HG03521 (cell line): ENCODE measurements at regions not wholly inside any gene's neighbourhood (a gene's known extent, or its start where the extent isn't known, plus 50 kb on each side); places are given as distances from the start of the nearest gene placed in this dataset.

Experiments used
- ATAC-seq: cut with Tn5 transposase; IDR thresholded peaks from one replicate; pipeline ENCODE4 v1.9.1; 2021; ENCODE audit warnings: mild to moderate bottlenecking, moderate library complexity; ENCODE audit not compliant: unreplicated experiment

DNA sequence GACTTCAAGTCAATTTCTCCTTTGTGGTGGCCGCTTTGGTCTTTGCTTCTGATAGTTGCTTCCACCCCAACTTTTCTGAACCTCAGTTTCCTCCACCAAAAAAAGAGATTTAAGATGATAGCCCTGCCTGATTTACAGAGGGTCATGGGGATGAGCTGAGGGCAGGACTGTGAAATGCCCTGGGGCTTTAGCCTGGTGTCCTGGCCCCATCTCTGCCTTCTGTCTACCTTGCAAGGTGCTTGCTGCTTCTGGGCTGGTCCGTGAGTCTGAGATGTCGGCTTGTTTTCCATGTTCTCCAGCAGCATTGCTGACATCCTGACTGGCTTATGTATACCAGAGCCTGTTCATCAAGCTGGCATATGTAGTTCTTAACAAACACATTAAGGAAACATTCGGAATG, 191.9 kb upstream of the MPHOSPH6 start:
- ATAC-seq: no peak

DNA sequence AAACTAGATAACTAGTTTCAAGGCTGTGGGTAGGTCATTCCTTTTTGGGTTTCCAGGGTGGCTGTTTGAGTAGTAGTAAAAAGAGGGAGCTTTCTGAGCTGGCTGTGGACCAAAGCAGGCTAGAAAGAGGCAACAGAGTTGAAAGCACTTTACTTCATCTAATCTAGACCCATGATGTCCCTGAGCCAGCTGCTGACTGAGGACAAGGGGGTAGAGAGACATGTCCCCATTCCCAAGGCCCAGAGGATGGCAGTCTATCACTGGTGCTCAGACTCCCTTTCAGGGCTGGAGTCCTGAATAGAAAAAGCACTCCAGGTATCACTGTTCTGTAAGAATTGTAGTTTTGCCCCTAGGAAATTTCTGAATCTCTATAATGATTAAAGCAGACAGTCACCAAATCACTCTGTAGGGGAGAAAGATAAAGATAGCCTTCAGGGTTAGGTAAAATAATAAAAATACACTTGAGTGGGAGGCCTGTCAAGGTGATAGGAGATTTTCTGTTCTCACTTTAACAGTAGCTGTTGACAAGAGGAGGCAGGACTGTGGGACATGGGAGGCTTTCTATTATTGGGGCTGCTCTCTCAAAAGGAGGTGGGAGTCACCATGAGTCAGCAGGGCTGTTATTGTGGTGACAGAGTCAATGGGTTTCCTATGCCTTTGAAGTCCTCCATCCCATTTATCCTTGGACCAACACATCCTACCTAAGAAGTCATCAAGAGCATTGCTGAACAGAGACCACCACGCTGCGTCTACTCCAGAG, 190.2 kb upstream of the MPHOSPH6 start:
- ATAC-seq: no peak

DNA sequence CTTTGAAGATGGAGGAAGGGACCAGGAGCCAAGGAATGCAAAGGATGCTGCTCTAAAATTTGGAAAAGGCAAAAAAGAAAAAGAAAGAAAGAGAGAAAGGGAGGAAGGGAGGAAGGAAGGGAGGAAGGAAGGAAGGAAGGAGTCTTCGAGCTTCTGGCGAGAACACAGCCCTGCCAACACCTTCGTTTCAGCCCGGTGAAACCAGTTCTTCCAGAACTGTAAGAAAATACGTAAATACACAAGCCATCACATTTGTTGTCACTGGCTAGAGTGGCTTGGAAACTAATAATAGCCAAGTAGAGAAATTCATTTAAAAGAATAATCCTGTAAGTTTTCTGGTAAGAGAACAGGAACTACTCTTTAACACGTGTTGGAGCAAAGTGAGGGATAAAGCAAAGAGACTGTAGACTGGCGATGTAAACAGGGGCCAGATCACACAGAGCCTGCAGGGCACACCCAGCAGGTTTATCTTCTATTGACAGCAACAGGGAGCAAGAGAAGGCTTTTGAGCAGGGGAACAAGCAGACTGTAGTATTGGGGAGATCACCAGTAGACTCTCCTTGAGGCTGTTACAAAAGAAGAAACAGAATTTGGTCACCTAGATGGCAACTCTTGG, 188.7 kb upstream of the MPHOSPH6 start:
- ATAC-seq: no peak

DNA sequence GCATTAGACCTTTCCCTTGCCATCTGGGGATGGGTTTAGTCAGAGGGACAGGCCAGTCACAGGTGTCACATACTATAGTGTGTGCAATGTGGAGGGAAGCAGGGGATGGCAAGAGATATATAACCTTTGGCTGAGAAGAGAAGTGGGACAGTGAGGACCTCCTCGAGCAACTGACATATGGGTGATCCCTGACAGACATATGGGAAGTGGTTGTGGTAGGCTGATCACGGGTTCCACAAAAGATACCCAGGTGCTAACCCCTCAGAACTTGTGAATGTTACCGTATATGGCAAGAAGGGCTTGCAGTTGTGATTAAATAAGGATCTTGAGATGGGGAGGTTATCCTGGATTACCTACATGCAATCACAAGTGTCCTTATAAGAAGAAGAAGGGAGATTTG, 188.1 kb upstream of the MPHOSPH6 start:
- no peak for ATAC-seq

DNA sequence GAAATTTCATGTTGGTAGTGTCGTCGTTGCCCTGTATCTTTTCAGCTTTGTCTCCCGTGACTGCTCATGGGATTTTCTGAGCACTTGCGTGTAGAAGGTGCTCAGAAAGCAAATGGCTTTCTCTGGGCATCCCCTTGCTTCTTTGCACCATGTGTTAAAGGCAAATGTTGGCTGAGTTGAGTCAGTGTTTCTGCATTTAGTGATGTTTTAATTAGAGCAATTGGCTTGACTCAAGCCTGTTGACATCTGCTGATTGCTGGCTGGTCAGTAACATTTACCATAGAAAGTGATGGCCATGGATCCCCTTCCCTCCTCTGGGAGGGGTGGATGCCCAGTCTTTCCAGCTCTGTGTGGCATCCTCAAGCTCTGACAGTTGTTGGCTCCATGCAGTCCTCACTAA, 187.2 kb upstream of the MPHOSPH6 start:
- no peak for ATAC-seq

DNA sequence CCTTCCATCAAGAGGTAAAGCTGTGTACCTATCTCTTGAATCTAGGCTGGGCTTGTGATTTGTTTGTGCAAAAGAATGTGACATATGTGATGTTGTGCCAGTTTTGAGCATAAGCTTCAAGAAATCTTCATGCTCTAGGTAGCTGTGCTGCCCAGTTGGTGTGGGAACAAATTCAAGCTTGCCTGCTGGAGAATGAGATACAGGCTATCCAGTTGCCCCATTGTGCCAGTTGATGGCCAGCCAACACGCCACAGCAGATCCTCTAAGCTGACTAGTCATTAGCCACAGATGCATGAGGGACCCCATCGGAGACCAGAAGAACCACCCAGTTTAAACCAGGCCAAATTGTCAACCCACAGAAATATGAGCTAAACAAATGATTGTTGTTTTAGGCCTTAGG, 180.5 kb upstream of the MPHOSPH6 start:
- no peak for ATAC-seq

DNA sequence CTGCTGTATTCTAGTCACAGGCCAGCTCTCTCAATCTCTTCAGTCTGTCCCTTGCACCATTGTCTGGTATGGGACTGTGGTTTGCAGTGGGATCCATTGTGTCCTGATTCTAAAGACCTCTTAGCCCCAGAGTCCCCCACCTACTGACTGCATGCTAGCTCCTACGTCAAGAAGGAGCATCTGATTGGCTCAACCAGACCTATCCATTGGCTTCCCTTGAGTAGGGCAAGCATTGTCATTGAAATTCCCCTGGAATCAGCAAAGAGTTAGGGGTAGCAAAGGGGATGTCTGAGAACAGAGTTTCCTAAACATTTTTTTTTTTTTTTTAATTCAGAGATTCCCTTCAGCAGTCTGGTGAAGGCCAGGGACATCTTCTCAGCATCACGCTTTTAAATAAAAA, 175.3 kb upstream of the MPHOSPH6 start:
- no peak for ATAC-seq

DNA sequence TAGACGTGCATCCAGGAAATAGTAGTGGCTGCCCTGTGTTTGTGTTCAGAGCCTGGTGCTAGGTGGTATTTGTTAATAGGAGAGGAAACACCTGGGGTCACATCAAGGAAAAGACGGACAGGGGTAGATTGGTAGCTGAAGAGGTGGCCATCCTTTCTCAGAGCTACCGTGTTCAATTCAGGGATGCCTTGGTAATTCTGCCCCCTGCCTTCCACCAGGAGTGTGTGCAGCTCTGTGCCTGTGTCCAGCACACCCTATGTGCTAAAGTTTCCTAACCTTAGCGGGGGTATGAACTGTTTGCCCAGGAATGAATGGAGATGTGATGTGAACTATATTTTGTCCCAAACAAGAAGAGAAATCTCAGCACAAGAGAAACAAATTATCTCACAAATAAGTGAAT, 174.1 kb upstream of the MPHOSPH6 start:
- no peak for ATAC-seq

DNA sequence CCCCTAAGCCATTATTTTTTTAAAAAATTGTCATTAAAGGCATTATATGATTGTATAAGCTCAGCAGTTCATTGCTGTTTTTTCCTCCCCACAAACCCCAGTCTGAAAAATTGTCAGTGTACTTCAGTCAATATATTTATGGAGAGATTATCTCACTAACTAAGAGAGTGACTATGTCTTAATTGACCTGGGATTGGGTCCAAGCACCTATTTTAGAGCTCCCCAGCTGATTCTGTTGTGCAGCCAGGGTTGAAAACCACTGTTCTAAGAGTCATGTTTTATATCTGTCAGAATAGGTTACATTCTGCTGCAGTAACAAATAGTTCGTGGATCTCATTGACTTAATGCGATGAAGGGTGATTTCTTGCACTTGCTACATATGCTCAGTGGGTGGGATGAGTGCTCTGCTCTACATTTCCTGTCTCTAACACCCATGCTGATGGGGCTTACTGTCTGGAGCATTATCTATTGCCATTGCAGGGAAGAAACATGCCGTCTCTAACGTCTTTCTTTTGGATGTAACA, 171.2 kb upstream of the MPHOSPH6 start:
- ATAC-seq: no peak

DNA sequence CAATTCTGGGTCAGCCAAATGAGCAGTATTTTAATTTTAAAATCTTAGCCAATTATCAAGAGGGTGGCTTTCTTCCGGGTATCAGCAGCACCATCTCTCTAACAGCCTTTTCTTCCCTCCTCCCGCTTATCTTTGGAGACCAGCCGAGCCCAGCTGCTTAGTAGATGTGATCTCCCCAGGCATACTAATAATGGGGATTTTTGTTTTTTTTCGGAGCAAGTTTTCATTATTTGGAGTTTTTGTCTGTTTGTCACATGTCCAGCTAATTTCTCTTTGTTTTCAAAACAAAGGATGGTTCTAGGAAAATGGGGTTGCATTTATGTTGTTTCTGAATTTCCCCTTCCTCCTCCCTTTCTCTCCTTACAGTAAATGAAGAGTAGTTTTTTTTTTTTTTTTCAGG, 170.5 kb upstream of the MPHOSPH6 start:
- ATAC-seq: no peak

DNA sequence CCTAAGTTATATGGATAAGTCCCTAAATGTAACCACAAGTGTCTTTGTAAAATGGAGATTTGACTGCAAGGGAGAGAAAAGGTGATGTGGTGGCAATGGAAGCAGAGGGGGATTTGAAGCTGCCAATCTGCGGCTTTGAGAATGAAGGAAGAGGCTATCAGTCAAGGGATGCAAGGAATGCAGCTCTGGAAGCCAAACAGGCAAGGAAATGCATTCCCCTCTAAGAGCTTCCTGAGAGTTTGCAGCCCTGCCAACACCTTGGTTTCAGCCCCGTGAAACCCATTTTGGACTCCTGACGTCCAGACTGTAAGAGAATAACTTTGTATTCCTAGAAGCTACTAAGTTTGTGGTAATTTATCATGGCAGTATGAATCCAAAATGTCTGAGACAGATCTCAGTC, 167.3 kb upstream of the MPHOSPH6 start:
- ATAC-seq: no peak

DNA sequence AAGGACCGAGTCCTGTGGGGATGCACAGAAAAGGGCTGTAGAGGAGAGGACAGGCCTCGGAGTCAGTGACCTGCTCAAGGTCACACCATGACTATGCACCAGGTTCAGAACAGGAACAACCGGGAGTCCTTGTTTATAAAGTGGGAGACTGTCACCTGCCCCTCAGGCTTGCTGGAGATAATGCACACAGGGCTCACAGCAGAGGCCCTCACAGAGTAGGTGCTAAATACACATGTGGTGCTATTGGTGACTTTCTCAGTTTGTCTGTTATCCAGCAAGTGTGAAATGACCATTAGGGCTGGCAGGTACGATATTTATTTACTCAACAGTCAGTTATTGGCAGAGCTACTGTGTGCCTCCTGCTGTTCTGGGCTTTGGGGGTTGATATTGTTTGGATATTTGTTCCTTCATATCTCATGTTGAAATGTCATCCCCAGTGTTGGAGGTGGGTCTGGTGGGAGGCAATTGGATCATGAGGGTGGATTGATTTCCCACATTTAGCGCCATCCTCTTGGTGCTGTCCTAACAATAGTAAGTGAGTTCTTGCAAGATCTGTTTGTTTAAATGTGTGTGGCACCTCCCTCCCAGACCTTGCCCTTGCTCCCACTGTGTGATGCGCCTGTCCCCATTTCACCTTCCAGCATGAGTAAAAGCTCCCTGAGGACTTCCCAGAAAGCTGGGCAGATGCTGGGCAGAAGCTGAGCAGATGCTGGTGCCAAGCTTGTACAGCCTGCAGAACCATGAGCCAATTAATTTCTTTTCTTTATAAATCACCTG, 162.1 kb upstream of the MPHOSPH6 start:
- no peak for ATAC-seq

DNA sequence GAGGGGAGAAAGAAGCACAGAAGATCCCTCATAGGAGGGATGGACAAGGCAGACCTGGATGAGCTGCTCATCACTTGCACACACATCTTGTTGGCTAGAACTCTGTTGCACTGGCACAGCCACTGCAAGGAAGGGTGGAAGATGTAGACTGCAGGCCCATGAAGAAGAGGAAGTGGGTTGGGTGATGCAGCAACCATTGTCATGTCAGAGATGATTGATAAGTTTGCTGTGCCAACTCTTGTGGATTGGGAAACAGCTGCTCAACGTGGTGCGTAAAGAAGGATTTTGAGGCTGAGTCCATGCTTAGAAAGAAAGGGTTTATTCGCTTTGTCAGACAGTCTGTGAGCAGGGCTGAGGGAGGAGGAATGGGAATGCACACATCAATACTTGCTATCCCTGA, 161.4 kb upstream of the MPHOSPH6 start:
- ATAC-seq: no peak

DNA sequence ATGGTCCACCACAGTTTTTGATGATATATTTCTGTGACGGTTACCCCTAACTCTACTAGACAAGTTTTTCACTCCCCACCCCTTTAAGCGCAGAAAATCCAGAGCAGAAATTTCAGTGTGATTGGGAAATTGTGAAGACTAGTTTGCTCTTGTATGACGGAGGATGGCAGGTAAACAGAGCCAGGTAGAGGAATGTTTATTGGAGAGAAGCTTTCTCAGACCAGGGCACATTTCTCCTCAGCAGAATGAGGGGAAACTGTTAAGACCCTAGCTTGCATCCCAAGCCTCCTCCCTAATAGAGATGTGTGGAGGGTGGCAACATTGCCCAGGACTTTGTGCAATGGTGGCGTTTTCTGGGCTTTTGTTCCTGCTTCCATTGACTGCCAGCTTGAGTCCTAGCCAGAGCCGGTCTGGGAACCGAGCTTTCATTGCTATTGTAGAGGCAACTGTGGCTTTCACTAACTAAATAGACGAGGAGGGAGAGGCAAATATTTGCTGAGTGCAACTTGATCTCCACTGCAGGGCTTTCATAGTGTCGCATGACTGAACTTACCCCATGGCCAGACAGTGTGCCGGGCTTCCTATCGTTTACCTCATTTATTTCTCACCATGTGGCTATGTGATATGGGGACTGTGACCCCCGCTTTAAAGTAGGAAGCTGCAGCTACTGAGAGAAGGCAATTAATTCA, 159.6 kb upstream of the MPHOSPH6 start:
- ATAC-seq: no peak

DNA sequence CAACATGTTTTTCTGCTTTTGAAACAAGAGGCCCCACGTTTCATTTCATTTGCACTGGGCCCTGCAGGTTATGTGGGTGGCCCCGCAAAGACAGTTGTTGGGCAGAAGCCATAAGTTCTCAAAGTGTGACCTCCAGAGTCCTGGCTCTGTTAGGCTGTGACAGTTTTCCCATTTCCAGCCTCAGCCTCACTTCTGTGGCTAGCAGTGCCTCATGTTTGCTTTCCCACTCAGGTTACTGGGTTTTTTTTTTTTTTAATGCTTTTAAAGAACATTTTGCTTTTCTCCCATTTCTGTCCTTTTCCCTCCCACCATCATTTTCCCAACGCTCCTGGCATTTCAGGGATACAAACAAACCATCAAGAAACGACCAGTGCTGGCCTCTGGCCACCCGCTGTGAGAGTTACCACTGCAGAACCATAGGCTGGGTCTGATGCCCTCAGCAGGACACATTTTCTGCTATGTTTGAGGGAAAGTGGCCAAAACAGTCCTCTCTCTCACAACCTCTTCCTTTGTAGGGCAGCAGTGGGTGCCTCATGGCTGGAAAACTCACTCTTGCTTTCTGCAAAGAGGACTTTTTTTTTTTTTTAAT, 159.0 kb upstream of the MPHOSPH6 start:
- no peak for ATAC-seq

DNA sequence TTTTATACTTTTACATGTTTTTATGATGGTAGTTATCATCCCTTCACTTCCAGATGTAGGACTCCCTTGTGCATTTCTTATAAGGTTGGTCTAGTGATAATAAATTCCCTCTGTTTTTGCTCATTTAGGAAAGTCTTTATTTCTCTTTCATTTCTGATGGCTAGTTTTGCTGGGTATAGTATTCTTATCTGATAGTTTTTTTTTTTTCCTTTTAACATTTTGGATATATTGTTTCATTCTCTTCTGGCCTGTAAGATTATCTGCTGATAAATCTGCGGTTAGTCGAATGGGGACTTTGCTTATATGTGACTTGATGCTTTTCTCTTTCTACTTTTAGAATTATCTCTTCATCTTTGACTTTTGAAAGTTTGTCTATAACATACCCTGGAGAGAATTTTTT, 153.1 kb upstream of the MPHOSPH6 start:
- no peak for ATAC-seq

DNA sequence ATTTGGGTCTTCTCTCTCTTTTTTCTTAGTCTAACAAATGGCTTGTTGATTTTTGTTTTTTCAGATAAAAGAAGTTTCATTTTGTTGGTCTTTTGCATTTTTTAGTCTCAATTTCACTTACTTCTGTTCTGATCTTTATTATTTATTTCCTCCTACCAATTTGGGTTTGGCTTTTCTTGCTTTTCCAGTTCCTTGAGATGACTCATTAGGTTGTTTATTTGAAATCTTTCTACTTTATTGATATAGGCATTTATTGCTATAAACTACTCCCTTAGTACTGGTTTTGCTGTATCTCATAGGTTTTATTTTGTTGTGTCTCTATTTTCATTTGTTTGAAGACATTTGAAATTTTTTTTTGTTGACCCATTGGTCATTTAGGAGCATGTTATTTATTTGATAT, 152.2 kb upstream of the MPHOSPH6 start:
- ATAC-seq: no peak

DNA sequence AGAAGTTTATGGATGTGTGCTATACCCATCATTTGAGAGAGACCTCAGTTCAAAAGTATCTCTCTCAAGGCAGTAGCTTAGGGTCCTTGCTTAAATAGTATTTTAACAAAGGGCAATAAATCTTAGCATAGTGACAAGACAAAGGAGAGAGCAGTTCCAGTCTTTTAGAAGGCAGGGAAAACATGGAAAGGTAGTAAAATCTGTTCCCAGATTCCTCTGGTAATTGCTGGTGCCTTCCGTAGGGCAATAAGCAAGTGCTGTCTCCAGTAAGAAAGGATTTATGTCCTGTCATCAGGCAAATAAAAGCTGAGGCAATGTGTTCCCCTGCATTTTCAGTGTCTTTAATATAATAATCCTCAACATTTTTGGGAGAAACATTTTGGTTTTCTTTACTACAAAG, 149.0 kb upstream of the MPHOSPH6 start:
- ATAC-seq: no peak

DNA sequence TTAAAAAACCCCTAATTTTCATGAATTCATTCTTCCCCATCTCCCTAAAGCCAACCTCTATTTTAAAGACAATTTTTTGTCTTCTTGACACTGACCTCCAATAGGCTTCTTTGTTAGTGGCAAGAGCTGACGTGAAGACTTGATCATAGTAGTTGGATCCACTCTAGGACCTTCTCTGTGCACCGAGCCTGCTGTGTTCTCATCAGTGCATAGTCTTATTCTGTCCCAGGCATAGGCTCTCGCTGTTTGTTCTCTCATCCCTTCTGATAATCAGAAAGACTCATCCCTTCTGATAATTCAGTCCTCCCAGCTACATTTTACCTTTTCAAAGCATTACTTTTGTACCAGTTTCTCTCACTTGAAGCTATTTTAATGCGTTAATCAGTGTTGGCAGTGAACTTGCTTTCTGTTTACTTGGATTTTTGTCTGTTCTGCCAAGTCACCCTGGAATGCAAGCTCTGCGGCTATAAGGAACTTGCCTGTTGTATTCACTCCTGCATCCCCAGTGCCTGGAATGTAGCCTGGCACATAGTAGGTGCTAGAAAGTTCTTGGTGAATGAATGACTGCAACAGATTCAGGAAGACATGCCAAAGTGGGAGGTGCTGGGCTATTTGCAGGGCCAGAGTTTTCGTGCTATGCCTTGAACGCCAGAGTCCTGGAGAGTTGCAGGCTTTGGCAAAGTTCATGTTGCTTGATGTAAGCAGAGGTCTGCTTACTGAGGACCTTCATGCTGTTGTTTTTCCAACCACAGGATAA, 147.6 kb upstream of the MPHOSPH6 start:
- no peak for ATAC-seq

DNA sequence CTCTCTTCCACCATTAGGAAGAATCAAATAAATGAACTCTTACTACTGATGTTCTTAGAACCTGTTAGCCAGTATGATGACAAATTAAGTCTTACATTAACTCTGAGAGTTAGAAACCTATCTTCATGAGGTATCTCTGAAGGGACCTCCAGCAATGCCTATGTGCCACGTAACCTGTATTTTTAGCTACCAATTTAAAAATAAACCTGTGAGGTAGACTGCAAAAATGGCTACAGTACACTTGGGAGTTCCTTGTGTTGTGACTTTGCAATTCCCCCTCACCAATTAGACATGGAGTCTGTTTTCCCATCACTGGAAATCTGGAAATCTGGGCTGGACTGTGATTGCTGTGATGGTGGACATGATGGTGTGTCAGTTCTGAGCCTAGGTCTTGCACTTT, 143.7 kb upstream of the MPHOSPH6 start:
- ATAC-seq: no peak
